B cell (primary cell): ENCODE measurements at regions not wholly inside any gene's neighbourhood (a gene's known extent, or its start where the extent isn't known, plus 50 kb on each side); places are given as distances from the start of the nearest gene placed in this dataset.

Experiments
- ATAC-seq: fragments of 200-7000 bp; cut with Tn5 transposase; one replicate; pipeline ENCODE4 v1.10.0; 2021; ENCODE audit warnings: low read depth, mild to moderate bottlenecking, moderate number of reproducible peaks, moderate library complexity
- CTCF ChIA-PET: fragments of 350-600 bp; sonication (Branson Sonifier 250); formaldehyde crosslinking; loops from one replicate; lab custom pipeline; 2021; ENCODE audit warnings: antibody characterized with exemption, inconsistent platforms; lab: Charles Lee
- POLR2A ChIA-PET: fragments of 350-600 bp; sonication (Branson Sonifier 250); formaldehyde crosslinking; loops from one replicate; lab custom pipeline; 2021; ENCODE audit warnings: antibody characterized with exemption; lab: Charles Lee
- DNase-seq: peaks from one replicate; pipeline ENCODE4 v3.0.0; 2013
- H2AFZ ChIP-seq: 2 replicates; pipeline ENCODE4 v1.6.1; 2012; ENCODE audit warnings: mild to moderate bottlenecking, low read depth, low read length; ENCODE audit not compliant: insufficient read depth, poor library complexity, severe bottlenecking
- H3K27ac ChIP-seq, 2 donors: 1 replicate in 1 of 2; 2 replicates in 1 of 2; pipeline ENCODE4 v1.5.1; 2012 to 2013; ENCODE audit warnings: low read length in 2 of 2, mild to moderate bottlenecking in 2 of 2, moderate library complexity in 1 of 2
- H3K27me3 ChIP-seq, 4 experiments: fragments of 200-600 bp in 1 of 4; sonication (generic) in 1 of 4; replicated peaks in 1 of 4; 1 replicate in 2 of 4; 2 replicates in 2 of 4; pipeline versions ENCODE4 v1.6.1 to v1.7.0; 2013 to 2016; ENCODE audit warnings: low read length in 3 of 4, mild to moderate bottlenecking in 2 of 4, mixed read lengths in 1 of 4, moderate library complexity in 1 of 4; ENCODE audit not compliant: insufficient read depth in 4 of 4, control insufficient read depth in 3 of 4; ENCODE audit errors: control extremely low read depth in 1 of 4
- H3K36me3 ChIP-seq, 2 experiments: replicated peaks in 1 of 2; 1 replicate in 1 of 2; 2 replicates in 1 of 2; pipeline versions ENCODE4 v1.6.1 to v1.7.1; 2013; ENCODE audit warnings: low read length in 1 of 2; ENCODE audit not compliant: insufficient read depth in 2 of 2, control insufficient read depth in 1 of 2; ENCODE audit errors: control extremely low read depth in 1 of 2, extremely low read depth in 1 of 2
- H3K4me1 ChIP-seq, 2 donors: fragments of 200-600 bp in 1 of 2; sonication (generic) in 1 of 2; 1 replicate in 1 of 2; 2 replicates in 1 of 2; pipeline versions ENCODE4 v1.5.1 to v1.6.1; 2013 to 2017; ENCODE audit warnings: low read length in 2 of 2; ENCODE audit not compliant: control insufficient read depth in 2 of 2, insufficient read depth in 2 of 2
- H3K4me2 ChIP-seq: replicated peaks from 2 replicates; pipeline ENCODE3; 2012; ENCODE audit warnings: mild to moderate bottlenecking, low read depth, low read length; ENCODE audit not compliant: poor library complexity, severe bottlenecking
- H3K4me3 ChIP-seq, 5 experiments: fragments of 200-600 bp in 1 of 5; sonication (generic) in 1 of 5; 1 replicate in 3 of 5; 2 replicates in 2 of 5; pipeline versions ENCODE4 v1.5.1 to v1.7.0; 2011 to 2016; ENCODE audit warnings: low read length in 4 of 5, mild to moderate bottlenecking in 4 of 5, low read depth in 2 of 5, control low read depth in 1 of 5, moderate library complexity in 1 of 5; ENCODE audit not compliant: insufficient read depth in 1 of 5; ENCODE audit errors: control extremely low read depth in 1 of 5, extremely low read depth in 1 of 5
- H3K79me2 ChIP-seq: fragments of 200-600 bp; sonication (generic); one replicate; pipeline ENCODE4 v1.6.0; 2016; ENCODE audit warnings: low read length; ENCODE audit not compliant: control insufficient read depth, insufficient read depth
- H3K9ac ChIP-seq: fragments of 200-600 bp; sonication (generic); 2 replicates; pipeline ENCODE4 v1.6.1; 2017; ENCODE audit warnings: mild to moderate bottlenecking, low read length, moderate library complexity
- H3K9me3 ChIP-seq, 3 donors: one replicate each; pipeline versions ENCODE4 v1.6.1 to v1.7.1; 2013; ENCODE audit warnings: low read length in 2 of 3; ENCODE audit not compliant: control insufficient read depth in 2 of 3, insufficient read depth in 1 of 3; ENCODE audit errors: control extremely low read depth in 1 of 3
- H4K20me1 ChIP-seq: 2 replicates; pipeline ENCODE4 v1.6.0; 2012; ENCODE audit warnings: mild to moderate bottlenecking, low read length; ENCODE audit not compliant: insufficient read depth, control insufficient read depth, poor library complexity, severe bottlenecking
- H3K27ac Mint-ChIP-seq: one replicate; pipeline ENCODE4 v1.8.0; 2021; ENCODE audit warnings: mixed read lengths
- H3K27me3 Mint-ChIP-seq: one replicate; pipeline ENCODE4 v1.8.0; 2021; ENCODE audit warnings: mixed read lengths
- H3K4me1 Mint-ChIP-seq: one replicate; pipeline ENCODE4 v1.8.0; 2021; ENCODE audit warnings: mixed read lengths
- H3K4me3 Mint-ChIP-seq: one replicate; pipeline ENCODE4 v1.8.0; 2021; ENCODE audit warnings: mixed read lengths
- H3K9me3 Mint-ChIP-seq: one replicate; pipeline ENCODE4 v1.8.0; 2022; ENCODE audit warnings: mixed read lengths; ENCODE audit not compliant: insufficient read depth
- EZH2 ChIP-seq: IDR thresholded peaks from 2 replicates; pipeline ENCODE4 v1.6.1; 2012; ENCODE audit warnings: borderline replicate concordance, low read depth, mild to moderate bottlenecking, moderate library complexity, low read length; ENCODE audit not compliant: insufficient read depth, poor library complexity, severe bottlenecking
- WGBS: methylation state at CpG from one replicate; pipeline ENCODE4 v1.1.5; 2013; ENCODE audit warnings: missing lambda C conversion rate; ENCODE audit not compliant: insufficient coverage; 5-methylcytosine and 5-hydroxymethylcytosine counted together
- intact Hi-C: fragments of 100-400 bp; cut with micrococcal nuclease; formaldehyde crosslinking; loops from one replicate; pipeline ENCODE4 v1.10.0; 2022
- TF ChIP-seq, protein P1 (sequence below): fragments of 200-600 bp; IDR thresholded peaks from one replicate; pipeline ENCODE4 v1.8.0; 2022; ENCODE audit warnings: antibody characterized with exemption, mild to moderate bottlenecking

DNA sequence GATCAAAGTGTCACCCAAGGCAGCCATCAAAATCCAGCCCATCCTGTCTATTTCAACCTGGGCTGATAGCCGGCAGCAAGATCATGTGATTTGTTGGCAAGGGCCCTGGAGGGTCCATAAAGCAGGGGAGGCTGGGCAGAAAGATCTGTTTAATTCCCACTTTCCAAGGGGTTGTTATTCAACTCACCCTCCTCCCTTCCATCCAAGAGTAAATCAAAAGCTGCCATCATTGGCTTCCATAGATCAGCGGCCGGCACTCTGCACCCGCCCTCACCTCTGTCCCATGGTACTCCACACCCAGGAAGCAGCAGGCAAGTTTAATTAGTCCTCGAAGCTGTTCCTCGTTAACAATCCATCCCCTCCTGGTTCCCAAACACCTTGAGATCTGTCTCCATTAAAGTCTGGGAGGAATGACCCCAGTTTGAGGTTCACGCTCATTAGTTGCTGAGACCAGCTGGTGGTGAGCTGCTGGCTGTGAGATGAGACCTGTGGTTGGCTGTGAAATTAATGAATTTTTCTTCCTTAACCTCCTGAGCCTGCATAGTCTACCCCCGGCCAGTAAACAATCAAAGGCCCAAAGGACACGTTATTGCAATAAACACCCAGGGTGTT is 120.6 kb upstream of the CHST15 start:
- intact Hi-C loops, result no loop called here
- peaks cover 0 to 7% (median 0%) of the 10 kb centered on the region in 3 donors for H3K9me3 ChIP-seq
- Mint-ChIP-seq H3K27me3 (no peaks in the 10 kb centered on the region), H3K27ac (peak overlapping the region; percentile 26), H3K9me3 (no peaks in the 10 kb centered on the region), H3K4me3 (no peak overlapping the region), H3K4me1 (no peaks in the 10 kb centered on the region)
- no peak for DNase-seq
- H3K9ac ChIP-seq, result no peak overlapping the region
- no peak overlapping the region for H2AFZ ChIP-seq
- no peaks in the 10 kb centered on the region for H3K36me3 ChIP-seq
- 95% methylated on average over 6 of the region's 9 CpGs for WGBS
- H3K27ac ChIP-seq, result no peak overlapping the region
- no peaks in the 10 kb centered on the region for H4K20me1 ChIP-seq
- H3K4me1 ChIP-seq, result no peaks in the 10 kb centered on the region
- H3K79me2 ChIP-seq, result no peaks in the 10 kb centered on the region
- H3K4me3 ChIP-seq, result no peak overlapping the region
- ATAC-seq, result no peak
- POLR2A ChIA-PET, result interaction anchor here (0.6 kb wide), 1 partner anchor 98 kb away, joined by 3 read pairs; no protein-coding TSS in a partner anchor
- CTCF ChIA-PET, result no interaction called here
- TF ChIP-seq EZH2, result no peak
- TF ChIP-seq, protein P1, sequence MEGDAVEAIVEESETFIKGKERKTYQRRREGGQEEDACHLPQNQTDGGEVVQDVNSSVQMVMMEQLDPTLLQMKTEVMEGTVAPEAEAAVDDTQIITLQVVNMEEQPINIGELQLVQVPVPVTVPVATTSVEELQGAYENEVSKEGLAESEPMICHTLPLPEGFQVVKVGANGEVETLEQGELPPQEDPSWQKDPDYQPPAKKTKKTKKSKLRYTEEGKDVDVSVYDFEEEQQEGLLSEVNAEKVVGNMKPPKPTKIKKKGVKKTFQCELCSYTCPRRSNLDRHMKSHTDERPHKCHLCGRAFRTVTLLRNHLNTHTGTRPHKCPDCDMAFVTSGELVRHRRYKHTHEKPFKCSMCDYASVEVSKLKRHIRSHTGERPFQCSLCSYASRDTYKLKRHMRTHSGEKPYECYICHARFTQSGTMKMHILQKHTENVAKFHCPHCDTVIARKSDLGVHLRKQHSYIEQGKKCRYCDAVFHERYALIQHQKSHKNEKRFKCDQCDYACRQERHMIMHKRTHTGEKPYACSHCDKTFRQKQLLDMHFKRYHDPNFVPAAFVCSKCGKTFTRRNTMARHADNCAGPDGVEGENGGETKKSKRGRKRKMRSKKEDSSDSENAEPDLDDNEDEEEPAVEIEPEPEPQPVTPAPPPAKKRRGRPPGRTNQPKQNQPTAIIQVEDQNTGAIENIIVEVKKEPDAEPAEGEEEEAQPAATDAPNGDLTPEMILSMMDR, result no peak
- H3K27me3 ChIP-seq, result no peaks in the 10 kb centered on the region
- no peak overlapping the region for H3K4me2 ChIP-seq

DNA sequence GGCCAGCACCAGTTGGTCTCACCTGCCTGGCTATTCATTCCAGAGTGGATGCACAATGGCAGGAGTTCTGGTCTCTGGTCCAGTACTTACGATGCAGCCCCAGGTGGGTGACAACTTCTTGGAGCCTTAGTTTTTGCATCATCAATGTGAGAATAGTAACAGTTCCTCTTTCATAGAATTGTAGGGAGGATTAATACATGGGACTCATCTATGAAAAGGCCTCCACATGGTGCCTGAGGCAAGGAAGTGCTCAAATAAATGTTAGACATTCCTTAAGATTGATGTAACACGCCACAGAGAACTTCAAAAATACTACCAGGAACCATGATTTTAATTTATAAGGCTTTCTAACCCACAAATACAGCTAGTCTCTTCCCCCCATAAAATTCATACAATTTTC is 120.1 kb upstream of the CHST15 start:
- intact Hi-C loops, result no loop called here

More for the DNA sequence above, 120.1 kb upstream of the CHST15 start:
- no peaks in the 10 kb centered on the region for H4K20me1 ChIP-seq
- POLR2A ChIA-PET, result interaction anchor here (0.6 kb wide), 1 partner anchor 98 kb away, joined by 3 read pairs; no protein-coding TSS in a partner anchor
- no peaks in the 10 kb centered on the region for H3K4me1 ChIP-seq
- CTCF ChIA-PET, result interaction anchor here (0.8 kb wide), 1 partner anchor 219 kb away, joined by 3 read pairs; no protein-coding TSS in a partner anchor
- no peaks in the 10 kb centered on the region for H3K27me3 ChIP-seq
- no peak overlapping the region for H3K4me3 ChIP-seq
- H3K79me2 ChIP-seq, result no peaks in the 10 kb centered on the region
- H3K4me2 ChIP-seq, result no peak overlapping the region
- H3K36me3 ChIP-seq, result no peaks in the 10 kb centered on the region
- Mint-ChIP-seq H3K9me3 (no peaks in the 10 kb centered on the region), H3K4me3 (no peak overlapping the region), H3K4me1 (no peaks in the 10 kb centered on the region), H3K27me3 (no peaks in the 10 kb centered on the region), H3K27ac (no peak overlapping the region)
- WGBS, result 67% methylated on average over 1 of the region's 2 CpGs
- no peak overlapping the region for H2AFZ ChIP-seq
- DNase-seq (no peak), ATAC-seq (no peak)
- peaks cover 0 to 7% (median 0%) of the 10 kb centered on the region in 3 donors for H3K9me3 ChIP-seq
- no peak overlapping the region for H3K27ac ChIP-seq
- TF ChIP-seq, protein P1, result no peak
- no peak for TF ChIP-seq EZH2
- no peak overlapping the region for H3K9ac ChIP-seq
